ENCODE measurements at regions not wholly inside any gene's neighbourhood (a gene's known extent, or its start where the extent isn't known, plus 50 kb on each side); places are given as distances from the start of the nearest gene placed in this dataset.

GRCh38 chr4:104989371-104989770 lies 157.3 kb upstream of the TET2 start:
- no peak overlapping the region for H3K27ac ChIP-seq (ENCODE audit: insufficient read depth, low read depth, low read length)
- H3K4me2 ChIP-seq (ENCODE audit: insufficient read depth, low read length): no peak overlapping the region
- BruUV-seq (replicated peaks): no TSS peak

More at GRCh38 chr4:104989371-104989770, 157.3 kb upstream of the TET2 start:
- Histone ChIP-seq H3K79me2 (ENCODE audit: control insufficient read depth, insufficient read depth, low read length) (no peaks in the 10 kb centered on the region), H3K36me3 (ENCODE audit: control insufficient read depth in 2 of 2, extremely low read depth in 1 of 2, insufficient read depth in 2 of 2, low read length in 2 of 2) (no peaks in the 10 kb centered on the region), H4K20me1 (replicated peaks; ENCODE audit: control insufficient read depth, extremely low read depth, insufficient read depth, low read length) (no peaks in the 10 kb centered on the region), H3K9ac (replicated peaks; ENCODE audit: extremely low read depth, insufficient read depth, low read length) (no peak overlapping the region), H3K4me3 (replicated peaks in 1 of 3; ENCODE audit: insufficient read depth in 1 of 3, low read depth in 1 of 3, low read length in 3 of 3) (no peak overlapping the region), H3K27me3 (ENCODE audit: control insufficient read depth in 2 of 2, insufficient read depth in 2 of 2, low read length in 2 of 2) (no peaks in the 10 kb centered on the region), H3K9me3 (replicated peaks; ENCODE audit: control insufficient read depth, insufficient read depth, low read length) (no peaks in the 10 kb centered on the region), H3K4me1 (ENCODE audit: control insufficient read depth, extremely low read depth, insufficient read depth, low read length) (no peaks in the 10 kb centered on the region), H3K9me1 (replicated peaks; ENCODE audit: control insufficient read depth, extremely low read depth, insufficient read depth, low read length) (no peaks in the 10 kb centered on the region), H2AFZ (ENCODE audit: low read depth, low read length) (no peak overlapping the region)
- FAIRE-seq (no peak), DNase-seq (ENCODE audit: low read depth, low spot score) (no peak)
- CTCF ChIA-PET: no interaction called here
- intact Hi-C loops (cut with micrococcal nuclease): no loop called here
- dilution Hi-C loops (cut with MboI; ENCODE audit: extremely low pct_ligation_motif_present, low sequenced_read_pairs): no loop called here
- POLR2A ChIA-PET: no interaction called here
- TF ChIP-seq POLR2A (IDR thresholded peaks at IDR 0.05; ENCODE audit: low read depth, low read length): no peak
- TF ChIP-seq JUN (IDR thresholded peaks at IDR 0.05; ENCODE audit: borderline replicate concordance, insufficient read depth, insufficient read length, low read depth): no peak
- no peak for TF ChIP-seq MAX (IDR thresholded peaks at IDR 0.05; ENCODE audit: insufficient read depth, insufficient read length)
- no peak for TF ChIP-seq EZH2 (IDR thresholded peaks at IDR 0.05; ENCODE audit: borderline replicate concordance, low read depth, low read length, severe bottlenecking)
- TF ChIP-seq POLR2AphosphoS5 (IDR thresholded peaks at IDR 0.05; ENCODE audit: insufficient read depth, low read depth, low read length): no peak
- no peak for TF ChIP-seq CTCF (IDR thresholded peaks at IDR 0.05; ENCODE audit: extremely low read depth in 1 of 2, insufficient read depth in 1 of 2, low read depth in 1 of 2, low read length in 2 of 2)
- no peak for TF ChIP-seq FOS (IDR thresholded peaks at IDR 0.05; ENCODE audit: borderline replicate concordance, insufficient read depth, low read length)
- no peak for TF ChIP-seq MYC (IDR thresholded peaks at IDR 0.05; ENCODE audit: low read depth, low read length)
- no peak for TF ChIP-seq GATA2 (IDR thresholded peaks at IDR 0.05; ENCODE audit: insufficient read depth, insufficient read length, low read depth, low read length)

All from endothelial cell of umbilical vein (primary cell).